Mesendoderm (in vitro differentiated cells): ENCODE measurements at regions not wholly inside any gene's neighbourhood (a gene's known extent, or its start where the extent isn't known, plus 50 kb on each side); places are given as distances from the start of the nearest gene placed in this dataset.

Experiments used
- DNase-seq: peaks from one replicate; pipeline ENCODE4 v3.0.0; 2013
- H2AK5ac ChIP-seq: 2 replicates; pipeline ENCODE4 v1.6.1; 2013; ENCODE audit warnings: low read length, inconsistent platforms
- H2BK120ac ChIP-seq: 2 replicates; pipeline ENCODE4 v1.6.1; 2013; ENCODE audit warnings: low read depth, mild to moderate bottlenecking, low read length, moderate library complexity, mixed read lengths
- H2BK15ac ChIP-seq: replicated peaks from 2 replicates; pipeline ENCODE4 v1.6.1; 2013; ENCODE audit warnings: low read depth, mild to moderate bottlenecking, moderate library complexity
- H2BK5ac ChIP-seq: 2 replicates; pipeline ENCODE4 v1.6.1; 2013; ENCODE audit warnings: low read length, inconsistent platforms
- H3K18ac ChIP-seq: 2 replicates; pipeline ENCODE4 v1.6.1; 2013; ENCODE audit warnings: mild to moderate bottlenecking, low read length, mixed read lengths
- H3K23ac ChIP-seq: one replicate; pipeline ENCODE4 v1.6.1; 2013; ENCODE audit warnings: low read length
- H3K27ac ChIP-seq: 2 replicates; pipeline ENCODE4 v1.5.1; 2013; ENCODE audit warnings: low read depth, mild to moderate bottlenecking, inconsistent platforms, low read length, moderate library complexity
- H3K27me3 ChIP-seq: 2 replicates; pipeline ENCODE4 v1.6.1; 2013; ENCODE audit warnings: low read length, control low read depth, mild to moderate bottlenecking, inconsistent platforms; ENCODE audit not compliant: insufficient read depth, poor library complexity
- H3K36me3 ChIP-seq: 2 replicates; pipeline ENCODE4 v1.6.1; 2013; ENCODE audit warnings: low read length, inconsistent platforms; ENCODE audit not compliant: control insufficient read depth, insufficient read depth
- H3K4ac ChIP-seq: one replicate; pipeline ENCODE4 v1.6.1; 2013; ENCODE audit warnings: low read depth, mild to moderate bottlenecking, low read length, moderate library complexity
- H3K4me1 ChIP-seq: 2 replicates; pipeline ENCODE4 v1.6.1; 2013; ENCODE audit warnings: low read depth, low read length, inconsistent platforms; ENCODE audit not compliant: control insufficient read depth
- H3K4me2 ChIP-seq: 2 replicates; pipeline ENCODE4 v1.6.1; 2013; ENCODE audit warnings: low read length
- H3K4me3 ChIP-seq: 2 replicates; pipeline ENCODE4 v1.5.1; 2013; ENCODE audit warnings: mild to moderate bottlenecking, low read length
- H3K56ac ChIP-seq: one replicate; pipeline ENCODE4 v1.6.1; 2013; ENCODE audit warnings: low read length
- H3K79me1 ChIP-seq: 2 replicates; pipeline ENCODE4 v1.6.1; 2013; ENCODE audit warnings: low read length, inconsistent platforms
- H3K79me2 ChIP-seq: 2 replicates; pipeline ENCODE4 v1.6.1; 2013; ENCODE audit warnings: mild to moderate bottlenecking, low read length; ENCODE audit not compliant: control insufficient read depth, insufficient read depth
- H3K9ac ChIP-seq: 2 replicates; pipeline ENCODE4 v1.6.1; 2013; ENCODE audit warnings: low read length, inconsistent platforms
- H4K5ac ChIP-seq: one replicate; pipeline ENCODE4 v1.6.1; 2013; ENCODE audit warnings: low read length
- H4K8ac ChIP-seq: one replicate; pipeline ENCODE4 v1.6.1; 2013; ENCODE audit warnings: low read depth, mild to moderate bottlenecking, control low read depth, low read length, moderate library complexity
- WGBS: extraction: QIAGEN DNeasy Blood & Tissue Kit; methylation state at CpG from one replicate; pipeline ENCODE4 v1.1.7; 2013; ENCODE audit warnings: low lambda C conversion rate, missing lambda C conversion rate; ENCODE audit not compliant: insufficient coverage; ENCODE audit errors: extremely low coverage; 5-methylcytosine and 5-hydroxymethylcytosine counted together

DNA sequence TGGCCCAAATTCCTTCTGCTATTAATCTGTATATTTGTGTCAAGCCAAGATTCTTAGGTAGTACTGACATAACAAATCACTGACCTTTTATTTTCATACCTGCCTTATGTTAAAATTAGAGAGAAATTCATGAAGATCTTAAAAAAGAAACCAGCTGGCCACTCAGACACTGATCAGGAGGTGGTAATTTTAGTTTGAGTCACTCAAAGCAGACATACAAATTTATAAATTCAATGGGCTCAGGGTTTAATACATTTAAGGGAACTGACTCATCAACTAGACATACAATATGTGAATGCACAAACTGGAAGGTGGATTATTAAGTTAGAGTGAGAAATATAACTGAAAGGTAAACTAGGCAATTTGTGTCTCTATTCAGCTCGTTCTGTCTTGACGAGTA lies 711.9 kb upstream of the EYS start:
- Histone ChIP-seq H3K56ac (no peak overlapping the region), H3K79me1 (no peaks in the 10 kb centered on the region), H3K4ac (no peak overlapping the region), H4K8ac (no peak overlapping the region), H3K27ac (no peak overlapping the region), H3K18ac (no peak overlapping the region), H4K5ac (no peak overlapping the region), H2BK5ac (no peak overlapping the region), H3K27me3 (no peaks in the 10 kb centered on the region), H3K36me3 (no peaks in the 10 kb centered on the region), H3K4me1 (no peaks in the 10 kb centered on the region), H3K9ac (no peak overlapping the region), H2AK5ac (no peak overlapping the region), H3K4me3 (no peak overlapping the region), H2BK15ac (no peak overlapping the region), H3K23ac (no peak overlapping the region), H3K79me2 (no peaks in the 10 kb centered on the region), H3K4me2 (no peak overlapping the region), H2BK120ac (no peak overlapping the region)
- WGBS = no CpG with 5 or more reads among the region's 2 CpGs
- no peak for DNase-seq

DNA sequence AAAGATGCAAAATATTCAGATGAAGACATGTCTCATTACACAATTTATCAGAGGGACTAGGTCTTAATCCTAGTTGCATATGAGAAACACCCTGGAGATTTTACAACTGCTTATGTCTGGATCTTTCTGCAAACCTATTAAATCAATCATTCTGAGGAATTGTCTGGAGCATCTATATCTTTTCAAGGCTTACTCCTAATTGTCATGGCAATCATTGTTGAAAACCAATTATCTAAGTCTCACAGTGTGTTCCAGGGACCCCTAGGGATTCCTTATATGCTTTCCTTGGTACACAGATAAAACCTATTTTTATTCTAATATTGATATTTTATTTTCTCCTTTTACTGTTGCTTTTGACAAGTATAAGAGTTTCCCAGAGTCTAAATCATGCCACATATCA lies 696.9 kb upstream of the EYS start:
- no peaks in the 10 kb centered on the region for H3K27me3 ChIP-seq
- H3K56ac ChIP-seq = no peak overlapping the region
- no peak overlapping the region for H3K4me3 ChIP-seq
- no peak overlapping the region for H2BK15ac ChIP-seq
- no peaks in the 10 kb centered on the region for H3K36me3 ChIP-seq
- no peak overlapping the region for H2BK5ac ChIP-seq
- no peak overlapping the region for H3K4me2 ChIP-seq
- H4K8ac ChIP-seq = no peak overlapping the region
- no peak overlapping the region for H3K27ac ChIP-seq
- H3K79me1 ChIP-seq = no peaks in the 10 kb centered on the region
- H2BK120ac ChIP-seq = no peak overlapping the region
- no peak overlapping the region for H3K23ac ChIP-seq
- no peaks in the 10 kb centered on the region for H3K4me1 ChIP-seq
- DNase-seq = no peak
- no peak overlapping the region for H2AK5ac ChIP-seq
- H3K4ac ChIP-seq = no peak overlapping the region
- no peaks in the 10 kb centered on the region for H3K79me2 ChIP-seq
- no peak overlapping the region for H3K9ac ChIP-seq
- H3K18ac ChIP-seq = no peak overlapping the region
- H4K5ac ChIP-seq = no peak overlapping the region

DNA sequence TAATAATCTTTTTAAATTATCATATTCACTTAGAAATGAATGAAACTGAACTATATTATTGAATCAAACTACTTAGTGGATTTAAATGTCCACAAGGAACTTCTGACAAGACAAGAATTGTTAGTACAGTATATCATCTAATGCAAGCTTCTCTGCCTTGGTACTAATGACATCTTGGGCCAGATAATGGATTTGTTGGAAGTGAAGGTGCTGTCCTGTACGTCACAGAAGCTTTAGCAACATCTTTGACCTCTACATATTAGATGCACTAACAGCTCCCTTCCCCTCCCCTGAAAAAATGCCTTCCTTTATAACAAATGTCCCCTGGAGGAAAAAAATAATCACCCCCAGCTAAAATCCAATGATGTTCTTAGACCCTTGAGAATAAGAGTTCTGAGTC lies 695.8 kb upstream of the EYS start:
- Histone ChIP-seq H3K9ac (no peak overlapping the region), H4K8ac (no peak overlapping the region), H2BK120ac (no peak overlapping the region), H3K4me2 (no peak overlapping the region), H3K4me3 (no peak overlapping the region), H2BK5ac (no peak overlapping the region), H2AK5ac (no peak overlapping the region), H3K27me3 (no peaks in the 10 kb centered on the region), H3K79me2 (no peaks in the 10 kb centered on the region), H3K56ac (no peak overlapping the region), H4K5ac (no peak overlapping the region), H2BK15ac (no peak overlapping the region), H3K4ac (no peak overlapping the region), H3K23ac (no peak overlapping the region), H3K79me1 (no peaks in the 10 kb centered on the region), H3K18ac (no peak overlapping the region), H3K4me1 (no peaks in the 10 kb centered on the region), H3K27ac (no peak overlapping the region), H3K36me3 (no peaks in the 10 kb centered on the region)
- no peak for DNase-seq
- no CpG with 5 or more reads among the region's 1 CpG for WGBS

DNA sequence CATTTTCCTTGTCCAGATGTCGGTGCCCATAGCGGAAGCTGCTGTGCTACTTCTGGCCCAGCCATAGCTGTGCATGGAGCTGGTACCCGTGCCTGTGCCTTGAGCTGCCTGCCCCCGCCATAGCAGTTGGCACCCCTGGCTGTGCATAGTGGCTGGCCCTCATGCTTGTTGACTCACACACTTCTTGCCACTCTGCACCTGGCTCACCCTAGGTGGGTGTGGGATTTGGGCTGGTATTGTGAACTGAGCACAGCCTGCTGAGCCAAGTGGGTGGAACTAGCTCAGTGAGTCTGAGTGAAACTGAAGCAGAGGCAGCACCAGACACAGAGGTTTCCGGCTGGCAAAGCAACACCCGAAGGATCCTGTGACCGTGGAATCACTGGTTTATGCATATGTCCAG lies 689.5 kb upstream of the EYS start:
- no peak overlapping the region for H3K18ac ChIP-seq
- no peak overlapping the region for H3K4me2 ChIP-seq
- no peaks in the 10 kb centered on the region for H3K36me3 ChIP-seq
- no peaks in the 10 kb centered on the region for H3K4me1 ChIP-seq
- no peak overlapping the region for H3K56ac ChIP-seq
- no peak overlapping the region for H3K4me3 ChIP-seq
- H3K27ac ChIP-seq = no peak overlapping the region
- H3K27me3 ChIP-seq = no peaks in the 10 kb centered on the region
- H4K5ac ChIP-seq = no peak overlapping the region
- no peak overlapping the region for H2BK5ac ChIP-seq
- no peak overlapping the region for H2AK5ac ChIP-seq
- no peak overlapping the region for H2BK120ac ChIP-seq
- no peak overlapping the region for H4K8ac ChIP-seq
- no peak for DNase-seq
- no peaks in the 10 kb centered on the region for H3K79me1 ChIP-seq
- no peaks in the 10 kb centered on the region for H3K79me2 ChIP-seq
- no peak overlapping the region for H3K9ac ChIP-seq
- H3K4ac ChIP-seq = no peak overlapping the region
- WGBS = no CpG with 5 or more reads among the region's 7 CpGs
- no peak overlapping the region for H2BK15ac ChIP-seq
- no peak overlapping the region for H3K23ac ChIP-seq

DNA sequence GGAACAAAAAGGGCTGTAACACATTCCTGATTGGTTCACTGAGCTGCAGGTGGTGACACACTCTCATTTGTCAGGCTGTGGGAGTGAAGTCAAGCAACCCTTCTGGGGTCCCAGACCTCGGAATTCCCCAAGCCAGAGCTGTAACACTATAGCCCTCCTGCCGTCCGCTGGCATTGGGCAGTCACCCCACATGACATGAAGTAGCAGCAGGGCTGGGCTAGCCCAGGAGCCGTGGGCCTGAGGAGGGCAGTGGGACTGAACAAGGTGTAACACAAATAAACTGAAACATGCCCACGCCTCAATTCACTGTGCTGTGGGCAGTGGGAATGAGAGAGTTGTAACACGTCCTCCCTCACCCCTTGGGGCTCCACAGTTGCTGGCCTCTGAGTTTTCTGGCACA lies 689.1 kb upstream of the EYS start:
- Histone ChIP-seq H2AK5ac (no peak overlapping the region), H3K79me2 (no peaks in the 10 kb centered on the region)
- WGBS = no CpG with 5 or more reads among the region's 6 CpGs

DNA sequence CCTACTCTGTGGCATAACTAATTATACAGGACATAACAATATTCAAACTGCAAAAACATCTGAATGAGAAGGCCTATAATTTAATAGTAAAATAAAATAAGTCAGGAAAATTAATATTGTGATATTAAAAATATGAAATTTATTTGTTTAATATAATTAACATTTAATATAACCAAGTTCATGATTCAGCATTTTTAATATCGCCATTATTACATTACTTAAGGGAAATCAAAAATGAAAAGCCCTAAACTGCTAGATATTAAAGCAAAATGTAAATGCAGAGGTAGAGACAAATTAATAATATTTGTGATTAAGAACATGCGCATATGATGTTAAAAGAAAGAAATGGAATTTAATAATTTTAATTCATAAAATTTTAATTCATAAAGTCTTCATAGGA lies 683.4 kb upstream of the EYS start:
- no peak overlapping the region for H3K18ac ChIP-seq
- no peak overlapping the region for H3K23ac ChIP-seq
- no peak overlapping the region for H2BK5ac ChIP-seq
- no peaks in the 10 kb centered on the region for H3K27me3 ChIP-seq
- H4K5ac ChIP-seq = no peak overlapping the region
- no peak overlapping the region for H3K4me3 ChIP-seq
- no peaks in the 10 kb centered on the region for H3K79me2 ChIP-seq
- H3K4ac ChIP-seq = no peak overlapping the region
- no peak overlapping the region for H2BK15ac ChIP-seq
- H3K4me2 ChIP-seq = no peak overlapping the region
- no peak overlapping the region for H2AK5ac ChIP-seq
- H3K36me3 ChIP-seq = no peaks in the 10 kb centered on the region
- WGBS = no CpG with 5 or more reads among the region's 2 CpGs
- no peak for DNase-seq
- H2BK120ac ChIP-seq = no peak overlapping the region
- H3K79me1 ChIP-seq = no peaks in the 10 kb centered on the region
- no peak overlapping the region for H3K9ac ChIP-seq
- H3K27ac ChIP-seq = no peak overlapping the region
- H3K4me1 ChIP-seq = no peaks in the 10 kb centered on the region
- H3K56ac ChIP-seq = no peak overlapping the region
- H4K8ac ChIP-seq = no peak overlapping the region

More for the DNA sequence above, 689.1 kb upstream of the EYS start:
- Histone ChIP-seq H3K56ac (no peak overlapping the region), H3K23ac (no peak overlapping the region), H4K5ac (no peak overlapping the region), H3K18ac (no peak overlapping the region), H3K9ac (no peak overlapping the region), H3K27ac (no peak overlapping the region), H2BK5ac (no peak overlapping the region), H3K27me3 (no peaks in the 10 kb centered on the region), H3K79me1 (no peaks in the 10 kb centered on the region), H2BK15ac (no peak overlapping the region), H3K4me1 (no peaks in the 10 kb centered on the region), H4K8ac (no peak overlapping the region), H3K4ac (no peak overlapping the region), H3K4me2 (no peak overlapping the region), H3K4me3 (no peak overlapping the region), H2BK120ac (no peak overlapping the region), H3K36me3 (no peaks in the 10 kb centered on the region)
- DNase-seq = no peak
